ENCODE measurements at regions not wholly inside any gene's neighbourhood (a gene's known extent, or its start where the extent isn't known, plus 50 kb on each side); places are given as distances from the start of the nearest gene placed in this dataset.

- no peak overlapping the region for H3K9ac ChIP-seq (ENCODE audit: insufficient read depth in 1 of 2, low read length in 2 of 2)
- peaks cover 0 to 4% (median 0%) of the 10 kb centered on the region in 3 donors for H3K27me3 ChIP-seq (ENCODE audit: control insufficient read depth in 3 of 3, insufficient read depth in 3 of 3, low read length in 2 of 3)
- no peak overlapping the region for H3K27ac ChIP-seq (ENCODE audit: low read depth in 1 of 2, low read length in 1 of 2)
- no peaks in the 10 kb centered on the region for H3K4me1 ChIP-seq (ENCODE audit: control insufficient read depth in 5 of 5, insufficient read depth in 5 of 5, low read length in 5 of 5)
- ATAC-seq (ENCODE audit: insufficient read depth, low FRiP score) = no peak
- no peaks in the 10 kb centered on the region for H3K36me3 ChIP-seq (ENCODE audit: control insufficient read depth in 4 of 4, insufficient read depth in 4 of 4, low read length in 4 of 4)
- peaks cover 0 to 3% (median 1%) of the 10 kb centered on the region in 4 donors for H3K9me3 ChIP-seq (ENCODE audit: control insufficient read depth in 4 of 4, insufficient read depth in 3 of 4, low read length in 3 of 4)
- TF ChIP-seq, protein P1, sequence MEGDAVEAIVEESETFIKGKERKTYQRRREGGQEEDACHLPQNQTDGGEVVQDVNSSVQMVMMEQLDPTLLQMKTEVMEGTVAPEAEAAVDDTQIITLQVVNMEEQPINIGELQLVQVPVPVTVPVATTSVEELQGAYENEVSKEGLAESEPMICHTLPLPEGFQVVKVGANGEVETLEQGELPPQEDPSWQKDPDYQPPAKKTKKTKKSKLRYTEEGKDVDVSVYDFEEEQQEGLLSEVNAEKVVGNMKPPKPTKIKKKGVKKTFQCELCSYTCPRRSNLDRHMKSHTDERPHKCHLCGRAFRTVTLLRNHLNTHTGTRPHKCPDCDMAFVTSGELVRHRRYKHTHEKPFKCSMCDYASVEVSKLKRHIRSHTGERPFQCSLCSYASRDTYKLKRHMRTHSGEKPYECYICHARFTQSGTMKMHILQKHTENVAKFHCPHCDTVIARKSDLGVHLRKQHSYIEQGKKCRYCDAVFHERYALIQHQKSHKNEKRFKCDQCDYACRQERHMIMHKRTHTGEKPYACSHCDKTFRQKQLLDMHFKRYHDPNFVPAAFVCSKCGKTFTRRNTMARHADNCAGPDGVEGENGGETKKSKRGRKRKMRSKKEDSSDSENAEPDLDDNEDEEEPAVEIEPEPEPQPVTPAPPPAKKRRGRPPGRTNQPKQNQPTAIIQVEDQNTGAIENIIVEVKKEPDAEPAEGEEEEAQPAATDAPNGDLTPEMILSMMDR (IDR thresholded peaks at IDR 0.05; ENCODE audit: control extremely low read depth, extremely low read depth) = no peak
- no peak overlapping the region for H3K4me3 ChIP-seq
- DNase-seq = no peak
Measured at GRCh38 chr20:16123623-16124022, 449.6 kb downstream of the KIF16B start.

DNA sequence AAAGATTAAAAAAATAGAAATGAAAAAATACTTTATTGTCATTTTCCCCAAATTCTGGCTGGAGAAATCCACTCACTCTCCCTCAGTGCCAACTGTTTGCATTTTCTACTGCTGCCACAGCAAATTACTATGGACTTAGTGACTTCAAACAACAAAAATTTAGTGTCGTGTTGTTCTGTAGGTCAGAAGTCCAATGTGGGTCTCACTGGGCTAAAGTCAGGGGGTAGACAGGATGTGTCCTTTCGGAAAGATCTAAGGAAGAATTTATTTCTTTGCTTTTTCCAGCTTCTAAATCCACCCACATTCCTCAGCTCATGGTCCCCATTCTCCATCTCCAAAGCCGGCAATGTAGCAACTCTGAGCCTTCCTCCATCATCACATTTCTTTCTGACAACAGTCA is 453.3 kb downstream of the KIF16B start:
- no peak for DNase-seq

GRCh38 chr20:16115911-16116552 is 457.2 kb downstream of the KIF16B start:
- DNase-seq (peak; percentile 40 to 78 (median 73)), ATAC-seq (ENCODE audit: insufficient read depth, low FRiP score) (no peak)
- Histone ChIP-seq H3K36me3 (ENCODE audit: control insufficient read depth in 4 of 4, insufficient read depth in 4 of 4, low read length in 4 of 4) (no peaks in the 10 kb centered on the region), H3K9ac (ENCODE audit: insufficient read depth in 1 of 2, low read length in 2 of 2) (no peak overlapping the region), H3K27me3 (ENCODE audit: control insufficient read depth in 3 of 3, insufficient read depth in 3 of 3, low read length in 2 of 3) (peaks cover 0 to 4% (median 0%) of the 10 kb centered on the region in 3 donors), H3K9me3 (ENCODE audit: control insufficient read depth in 4 of 4, insufficient read depth in 3 of 4, low read length in 3 of 4) (no peaks in the 10 kb centered on the region), H3K27ac (ENCODE audit: low read depth in 1 of 2, low read length in 1 of 2) (no peak overlapping the region), H3K4me3 (no peak overlapping the region), H3K4me1 (ENCODE audit: control insufficient read depth in 5 of 5, insufficient read depth in 5 of 5, low read length in 5 of 5) (peaks cover 0 to 12% (median 0%) of the 10 kb centered on the region in 5 donors)
- TF ChIP-seq, protein P1 (IDR thresholded peaks at IDR 0.05; ENCODE audit: control extremely low read depth, extremely low read depth) = no peak
- WGBS, 2 donors = 45 to 63% methylated on average over 2 of the region's 2 CpGs

More for the DNA sequence above, 453.3 kb downstream of the KIF16B start:
- peaks cover 0 to 4% (median 0%) of the 10 kb centered on the region in 3 donors for H3K27me3 ChIP-seq (ENCODE audit: control insufficient read depth in 3 of 3, insufficient read depth in 3 of 3, low read length in 2 of 3)
- no peak overlapping the region for H3K4me3 ChIP-seq
- H3K4me1 ChIP-seq (ENCODE audit: control insufficient read depth in 5 of 5, insufficient read depth in 5 of 5, low read length in 5 of 5) = peaks cover 0 to 12% (median 0%) of the 10 kb centered on the region in 5 donors
- H3K27ac ChIP-seq (ENCODE audit: low read depth in 1 of 2, low read length in 1 of 2) = no peak overlapping the region
- peaks cover 0 to 2% (median 0%) of the 10 kb centered on the region in 4 donors for H3K9me3 ChIP-seq (ENCODE audit: control insufficient read depth in 4 of 4, insufficient read depth in 3 of 4, low read length in 3 of 4)
- H3K36me3 ChIP-seq (ENCODE audit: control insufficient read depth in 4 of 4, insufficient read depth in 4 of 4, low read length in 4 of 4) = no peaks in the 10 kb centered on the region
- no peak overlapping the region for H3K9ac ChIP-seq (ENCODE audit: insufficient read depth in 1 of 2, low read length in 2 of 2)
- 91 to 95% methylated on average over 3 of the region's 3 CpGs for WGBS, 2 donors
- no peak for ATAC-seq (ENCODE audit: insufficient read depth, low FRiP score)
- TF ChIP-seq, protein P1 (IDR thresholded peaks at IDR 0.05; ENCODE audit: control extremely low read depth, extremely low read depth) = no peak

DNA sequence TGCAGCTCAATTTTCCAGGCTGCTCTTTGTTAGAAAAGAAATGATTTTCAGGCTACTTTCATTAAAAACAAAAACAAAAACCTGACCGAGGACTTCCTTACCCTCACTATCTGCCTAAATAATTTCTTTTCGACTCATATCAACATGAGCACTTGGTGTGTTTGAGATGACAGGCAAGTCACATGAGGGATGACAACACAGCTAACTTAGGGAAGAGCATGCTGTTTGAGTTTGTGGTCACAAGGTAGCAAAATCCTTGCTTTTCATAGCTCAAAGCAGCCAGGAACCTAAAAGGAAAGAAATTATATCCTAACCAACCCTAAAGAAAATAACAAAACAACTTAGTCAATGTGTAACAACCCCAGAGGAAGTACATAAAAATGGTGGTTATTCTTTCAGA is 459.5 kb downstream of the KIF16B start:
- H3K4me1 ChIP-seq (ENCODE audit: control insufficient read depth in 5 of 5, insufficient read depth in 5 of 5, low read length in 5 of 5) = peaks cover 0 to 12% (median 0%) of the 10 kb centered on the region in 5 donors
- DNase-seq (no peak), ATAC-seq (ENCODE audit: insufficient read depth, low FRiP score) (no peak)
- no peak overlapping the region for H3K4me3 ChIP-seq
- no peaks in the 10 kb centered on the region for H3K9me3 ChIP-seq (ENCODE audit: control insufficient read depth in 4 of 4, insufficient read depth in 3 of 4, low read length in 3 of 4)
- no peak overlapping the region for H3K9ac ChIP-seq (ENCODE audit: insufficient read depth in 1 of 2, low read length in 2 of 2)
- peaks cover 0 to 4% (median 0%) of the 10 kb centered on the region in 3 donors for H3K27me3 ChIP-seq (ENCODE audit: control insufficient read depth in 3 of 3, insufficient read depth in 3 of 3, low read length in 2 of 3)
- TF ChIP-seq, protein P1 (IDR thresholded peaks at IDR 0.05; ENCODE audit: control extremely low read depth, extremely low read depth) = no peak
- no peaks in the 10 kb centered on the region for H3K36me3 ChIP-seq (ENCODE audit: control insufficient read depth in 4 of 4, insufficient read depth in 4 of 4, low read length in 4 of 4)
- 73 to 79% methylated on average over 2 of the region's 2 CpGs for WGBS, 2 donors
- no peak overlapping the region for H3K27ac ChIP-seq (ENCODE audit: low read depth in 1 of 2, low read length in 1 of 2)

Data from lung (tissue), 11 donors.